Endothelial cell (in vitro differentiated cells): ENCODE measurements at regions not wholly inside any gene's neighbourhood (a gene's known extent, or its start where the extent isn't known, plus 50 kb on each side); places are given as distances from the start of the nearest gene placed in this dataset.

Experiments used
- DNase-seq: peaks from one replicate; pipeline ENCODE4 v3.0.0; 2021; ENCODE audit warnings: low spot score
- H3K27ac Mint-ChIP-seq: one replicate; pipeline ENCODE4 v1.8.0; 2021; ENCODE audit warnings: mixed read lengths, inconsistent platforms; ENCODE audit not compliant: unreplicated experiment
- H3K27me3 Mint-ChIP-seq: one replicate; pipeline ENCODE4 v1.8.0; 2021; ENCODE audit warnings: mild to moderate bottlenecking, moderate library complexity, mixed read lengths, inconsistent platforms; ENCODE audit not compliant: unreplicated experiment
- H3K36me3 Mint-ChIP-seq: one replicate; pipeline ENCODE4 v1.8.0; 2021; ENCODE audit warnings: mild to moderate bottlenecking, low read depth, mixed read lengths, inconsistent platforms; ENCODE audit not compliant: unreplicated experiment
- H3K4me1 Mint-ChIP-seq: one replicate; pipeline ENCODE4 v1.8.0; 2021; ENCODE audit warnings: mild to moderate bottlenecking, mixed read lengths, inconsistent platforms; ENCODE audit not compliant: unreplicated experiment
- H3K4me3 Mint-ChIP-seq: one replicate; pipeline ENCODE4 v1.8.0; 2021; ENCODE audit warnings: mild to moderate bottlenecking, mixed read lengths, inconsistent platforms; ENCODE audit not compliant: unreplicated experiment
- H3K9me3 Mint-ChIP-seq: one replicate; pipeline ENCODE4 v1.8.0; 2021; ENCODE audit warnings: mixed read lengths, inconsistent platforms; ENCODE audit not compliant: unreplicated experiment
- CTCF ChIP-seq: fragments of 200-600 bp; sonication (generic); IDR thresholded peaks from one replicate; pipeline ENCODE4 v1.5.0; 2021; ENCODE audit warnings: antibody characterized with exemption; ENCODE audit not compliant: unreplicated experiment

- Mint-ChIP-seq H3K36me3 (no peaks in the 10 kb centered on the region), H3K27me3 (no peaks in the 10 kb centered on the region), H3K27ac (no peak overlapping the region), H3K9me3 (no peaks in the 10 kb centered on the region), H3K4me3 (no peak overlapping the region), H3K4me1 (peaks cover 23% of the 10 kb centered on the region)
- no peak for DNase-seq
- TF ChIP-seq CTCF: no peak
Measured at GRCh38 chr11:13896175-13896980, 66.1 kb upstream of the SPON1 start.

GRCh38 chr11:13896981-13897353 lies 65.6 kb upstream of the SPON1 start:
- H3K4me1 Mint-ChIP-seq: peaks cover 22% of the 10 kb centered on the region
- no peak overlapping the region for H3K27ac Mint-ChIP-seq
- no peak overlapping the region for H3K4me3 Mint-ChIP-seq
- no peak for TF ChIP-seq CTCF
- DNase-seq: no peak
- no peaks in the 10 kb centered on the region for H3K36me3 Mint-ChIP-seq
- H3K9me3 Mint-ChIP-seq: no peaks in the 10 kb centered on the region
- no peaks in the 10 kb centered on the region for H3K27me3 Mint-ChIP-seq

- Mint-ChIP-seq H3K27ac (no peak overlapping the region), H3K27me3 (no peaks in the 10 kb centered on the region), H3K36me3 (no peaks in the 10 kb centered on the region), H3K4me3 (no peak overlapping the region), H3K9me3 (no peaks in the 10 kb centered on the region), H3K4me1 (peaks cover 22% of the 10 kb centered on the region)
- no peak for DNase-seq
- no peak for TF ChIP-seq CTCF
Measured at GRCh38 chr11:13897646-13898276, 64.8 kb upstream of the SPON1 start.

GRCh38 chr11:13899603-13900002 lies 62.9 kb upstream of the SPON1 start:
- DNase-seq: no peak
- no peaks in the 10 kb centered on the region for H3K9me3 Mint-ChIP-seq
- H3K4me1 Mint-ChIP-seq: peaks cover 22% of the 10 kb centered on the region
- no peak overlapping the region for H3K27ac Mint-ChIP-seq
- no peaks in the 10 kb centered on the region for H3K27me3 Mint-ChIP-seq
- H3K4me3 Mint-ChIP-seq: no peak overlapping the region
- no peaks in the 10 kb centered on the region for H3K36me3 Mint-ChIP-seq
- TF ChIP-seq CTCF: no peak

- DNase-seq: no peak
- H3K36me3 Mint-ChIP-seq: no peaks in the 10 kb centered on the region
- no peak overlapping the region for H3K4me3 Mint-ChIP-seq
- no peak for TF ChIP-seq CTCF
- no peaks in the 10 kb centered on the region for H3K9me3 Mint-ChIP-seq
- no peaks in the 10 kb centered on the region for H3K27me3 Mint-ChIP-seq
- H3K27ac Mint-ChIP-seq: no peak overlapping the region
- H3K4me1 Mint-ChIP-seq: peaks cover 16% of the 10 kb centered on the region
Measured at GRCh38 chr11:13902523-13902922, 60.0 kb upstream of the SPON1 start.
